Body of pancreas (tissue), 4 donors: ENCODE measurements at regions not wholly inside any gene's neighbourhood (a gene's known extent, or its start where the extent isn't known, plus 50 kb on each side); places are given as distances from the start of the nearest gene placed in this dataset.

ENCODE experiments used
- ATAC-seq: fragments of 150-250 bp; one replicate; pipeline ENCODE4 v1.9.1; 2016
- DNase-seq, 4 donors: peaks; one replicate each; pipeline ENCODE4 v3.0.0-alpha.2; 2019
- H3K27ac ChIP-seq, 4 donors: fragments of 200-600 bp; sonication (generic); 1 replicate in 3 of 4; 2 replicates in 1 of 4; pipeline versions ENCODE4 v1.5.1 to v1.6.1; 2016 to 2019; ENCODE audit warnings: mild to moderate bottlenecking in 1 of 4, mixed read lengths in 1 of 4, moderate library complexity in 1 of 4
- H3K27me3 ChIP-seq, 2 donors: fragments of 200-600 bp; sonication (generic); one replicate each; pipeline ENCODE4 v1.6.0; 2016; ENCODE audit warnings: mild to moderate bottlenecking in 1 of 2
- H3K36me3 ChIP-seq, 2 donors: fragments of 200-600 bp; sonication (generic); replicated peaks in 1 of 2; 2 replicates each; pipeline ENCODE4 v1.5.1; 2016; ENCODE audit warnings: low read depth in 2 of 2; ENCODE audit not compliant: insufficient read depth in 1 of 2
- H3K4me1 ChIP-seq: fragments of 200-600 bp; sonication (generic); one replicate; pipeline ENCODE4 v1.6.0; 2016
- H3K4me3 ChIP-seq, 2 donors: fragments of 200-600 bp; sonication (generic); 1 replicate in 1 of 2; 2 replicates in 1 of 2; pipeline ENCODE4 v1.5.1; 2016 to 2019
- H3K9me3 ChIP-seq, 3 donors: fragments of 200-600 bp; sonication (generic); 1 replicate in 2 of 3; 2 replicates in 1 of 3; pipeline ENCODE4 v1.5.1; 2016
- POLR2A ChIP-seq, 3 donors: fragments of 450-650 bp; IDR thresholded peaks; one replicate each; pipeline ENCODE4 v1.6.1; 2016; ENCODE audit warnings: antibody characterized with exemption in 3 of 3, mild to moderate bottlenecking in 2 of 3
- WGBS, 2 donors: methylation state at CpG; one replicate each; pipeline ENCODE4 v1.1.5; 2017; 5-methylcytosine and 5-hydroxymethylcytosine counted together
- intact Hi-C: fragments of 100-400 bp; cut with DNase I; formaldehyde crosslinking; loops from one replicate; pipeline ENCODE4 v1.15.1; 2023
- TF ChIP-seq, protein P1 (sequence below), 7 experiments: fragments of 450-650 bp in 4 of 7; fragments of 200-600 bp in 3 of 7; sonication (generic) in 3 of 7; IDR thresholded peaks; one replicate each; pipeline ENCODE4 v1.5.1; 2016 to 2019; ENCODE audit warnings: antibody characterized with exemption in 7 of 7

DNA sequence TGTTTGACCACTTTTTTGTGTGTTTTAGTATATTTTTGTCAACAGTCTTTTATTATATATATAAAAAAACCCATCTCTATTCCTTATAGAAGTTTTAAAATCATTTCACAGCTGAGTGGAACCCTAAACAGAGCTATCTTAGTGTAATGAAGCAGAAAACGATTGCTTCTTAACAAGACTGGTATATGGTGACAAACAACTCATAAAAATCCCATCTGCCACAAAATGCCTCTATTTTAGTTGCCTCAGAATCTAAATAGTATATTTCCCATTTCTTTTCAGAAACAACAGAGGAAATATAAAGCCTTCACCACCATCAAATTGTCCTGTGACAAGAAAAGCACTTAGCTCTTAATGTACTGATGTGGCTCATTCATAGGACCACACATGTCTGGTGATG is 322.4 kb downstream of the ATP23 start:
- ATAC-seq (no peak), DNase-seq (no peak)
- WGBS, 2 donors, result 65 to 70% methylated on average over 1 of the region's 1 CpG
- intact Hi-C loops, result no loop called here
- H3K27me3 ChIP-seq, result no peaks in the 10 kb centered on the region
- H3K9me3 ChIP-seq, result no peaks in the 10 kb centered on the region
- H3K36me3 ChIP-seq, result no peaks in the 10 kb centered on the region
- H3K4me1 ChIP-seq, result no peaks in the 10 kb centered on the region
- no peak overlapping the region for H3K4me3 ChIP-seq
- TF ChIP-seq, protein P1, sequence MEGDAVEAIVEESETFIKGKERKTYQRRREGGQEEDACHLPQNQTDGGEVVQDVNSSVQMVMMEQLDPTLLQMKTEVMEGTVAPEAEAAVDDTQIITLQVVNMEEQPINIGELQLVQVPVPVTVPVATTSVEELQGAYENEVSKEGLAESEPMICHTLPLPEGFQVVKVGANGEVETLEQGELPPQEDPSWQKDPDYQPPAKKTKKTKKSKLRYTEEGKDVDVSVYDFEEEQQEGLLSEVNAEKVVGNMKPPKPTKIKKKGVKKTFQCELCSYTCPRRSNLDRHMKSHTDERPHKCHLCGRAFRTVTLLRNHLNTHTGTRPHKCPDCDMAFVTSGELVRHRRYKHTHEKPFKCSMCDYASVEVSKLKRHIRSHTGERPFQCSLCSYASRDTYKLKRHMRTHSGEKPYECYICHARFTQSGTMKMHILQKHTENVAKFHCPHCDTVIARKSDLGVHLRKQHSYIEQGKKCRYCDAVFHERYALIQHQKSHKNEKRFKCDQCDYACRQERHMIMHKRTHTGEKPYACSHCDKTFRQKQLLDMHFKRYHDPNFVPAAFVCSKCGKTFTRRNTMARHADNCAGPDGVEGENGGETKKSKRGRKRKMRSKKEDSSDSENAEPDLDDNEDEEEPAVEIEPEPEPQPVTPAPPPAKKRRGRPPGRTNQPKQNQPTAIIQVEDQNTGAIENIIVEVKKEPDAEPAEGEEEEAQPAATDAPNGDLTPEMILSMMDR (IDR thresholded peaks at IDR 0.05), result no peak
- no peak for TF ChIP-seq POLR2A (IDR thresholded peaks at IDR 0.05)
- H3K27ac ChIP-seq, result no peak overlapping the region

GRCh38 chr12:58268069-58268468 is 326.7 kb downstream of the ATP23 start:
- no peaks in the 10 kb centered on the region for H3K36me3 ChIP-seq
- no peaks in the 10 kb centered on the region for H3K27me3 ChIP-seq
- no peaks in the 10 kb centered on the region for H3K4me1 ChIP-seq
- ATAC-seq (no peak), DNase-seq (no peak)
- no peak for TF ChIP-seq POLR2A (IDR thresholded peaks at IDR 0.05)
- TF ChIP-seq, protein P1 (IDR thresholded peaks at IDR 0.05), result no peak
- intact Hi-C loops, result no loop called here
- no peak overlapping the region for H3K27ac ChIP-seq
- no peaks in the 10 kb centered on the region for H3K9me3 ChIP-seq
- H3K4me3 ChIP-seq, result no peak overlapping the region

- intact Hi-C loops, result no loop called here
- TF ChIP-seq, protein P1 (IDR thresholded peaks at IDR 0.05), result no peak
- TF ChIP-seq POLR2A (IDR thresholded peaks at IDR 0.05), result no peak
- no peak for ATAC-seq
- DNase-seq, result no peak
- no peaks in the 10 kb centered on the region for H3K36me3 ChIP-seq
- H3K4me1 ChIP-seq, result no peaks in the 10 kb centered on the region
- 69 to 72% methylated on average over 2 of the region's 2 CpGs for WGBS, 2 donors
- no peaks in the 10 kb centered on the region for H3K27me3 ChIP-seq
- H3K27ac ChIP-seq, result no peak overlapping the region
- no peaks in the 10 kb centered on the region for H3K9me3 ChIP-seq
- no peak overlapping the region for H3K4me3 ChIP-seq
Observed at GRCh38 chr12:58269476-58269875, 328.1 kb downstream of the ATP23 start.

DNA sequence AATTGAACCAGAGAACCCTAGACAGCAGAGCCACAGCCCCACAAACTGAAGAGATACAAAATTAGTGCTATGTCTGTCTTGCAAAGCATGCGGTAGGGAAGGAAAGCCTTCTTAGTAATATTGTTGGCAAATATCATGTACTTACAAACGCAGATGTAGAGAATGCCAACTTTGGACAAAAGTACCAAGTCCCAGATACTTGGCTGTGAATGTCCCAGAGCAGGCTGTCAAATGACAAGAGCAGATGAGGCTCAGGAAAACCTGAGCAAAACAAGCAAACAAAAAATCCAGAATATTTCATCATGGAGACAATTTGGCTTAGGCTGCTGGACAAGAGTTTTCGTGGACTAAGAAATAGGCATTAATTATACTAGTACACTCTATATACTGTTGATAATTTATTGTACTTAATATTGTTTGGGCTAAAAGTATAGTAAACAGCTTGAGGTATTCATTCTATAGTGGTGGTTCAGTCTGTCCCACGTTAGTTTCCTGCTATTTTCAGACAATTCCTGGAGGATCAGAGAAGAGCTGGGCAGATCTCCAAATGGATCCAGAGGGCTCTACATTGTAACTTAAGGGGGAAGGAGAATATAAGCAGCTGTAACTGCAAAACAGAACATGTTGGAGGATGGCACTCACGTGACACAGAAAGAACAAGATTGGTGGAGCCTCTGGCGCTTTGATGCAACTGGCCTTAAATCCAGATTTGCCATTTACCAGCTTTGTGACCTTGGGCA is 329.8 kb downstream of the ATP23 start:
- H3K9me3 ChIP-seq, result no peaks in the 10 kb centered on the region
- TF ChIP-seq, protein P1 (IDR thresholded peaks at IDR 0.05), result no peak
- TF ChIP-seq POLR2A (IDR thresholded peaks at IDR 0.05), result no peak
- H3K36me3 ChIP-seq, result no peaks in the 10 kb centered on the region
- H3K4me1 ChIP-seq, result no peaks in the 10 kb centered on the region
- no peaks in the 10 kb centered on the region for H3K27me3 ChIP-seq
- DNase-seq (no peak), ATAC-seq (no peak)
- intact Hi-C loops, result no loop called here
- no peak overlapping the region for H3K4me3 ChIP-seq
- WGBS, 2 donors, result 69 to 72% methylated on average over 6 of the region's 6 CpGs
- no peak overlapping the region for H3K27ac ChIP-seq

- intact Hi-C loops, result no loop called here
- Histone ChIP-seq H3K27ac (no peak overlapping the region), H3K27me3 (no peaks in the 10 kb centered on the region), H3K4me1 (no peaks in the 10 kb centered on the region), H3K36me3 (no peaks in the 10 kb centered on the region), H3K4me3 (no peak overlapping the region), H3K9me3 (peaks cover 0 to 5% (median 0%) of the 10 kb centered on the region in 3 donors)
- TF ChIP-seq, protein P1 (IDR thresholded peaks at IDR 0.05), result no peak
- no peak for TF ChIP-seq POLR2A (IDR thresholded peaks at IDR 0.05)
- ATAC-seq (no peak), DNase-seq (no peak)
- 57 to 62% methylated on average over 3 of the region's 3 CpGs for WGBS, 2 donors
Observed at GRCh38 chr12:58272461-58272860, 331.1 kb downstream of the ATP23 start.
